GM19395 (cell line): ENCODE measurements at regions not wholly inside any gene's neighbourhood (a gene's known extent, or its start where the extent isn't known, plus 50 kb on each side); places are given as distances from the start of the nearest gene placed in this dataset.

Experiments used
- ATAC-seq: cut with Tn5 transposase; IDR thresholded peaks from one replicate; pipeline ENCODE4 v1.9.1; 2021; ENCODE audit warnings: mild to moderate bottlenecking, moderate library complexity; ENCODE audit not compliant: unreplicated experiment

GRCh38 chr10:126846959-126847358 lies 58.3 kb upstream of the DOCK1 start:
- ATAC-seq: no peak

GRCh38 chr10:126847666-126848065 lies 57.6 kb upstream of the DOCK1 start:
- no peak for ATAC-seq

GRCh38 chr10:126849646-126850045 lies 55.6 kb upstream of the DOCK1 start:
- no peak for ATAC-seq

GRCh38 chr10:126851414-126852108 lies 53.7 kb upstream of the DOCK1 start:
- ATAC-seq: no peak

- no peak for ATAC-seq
Measured at GRCh38 chr10:126854726-126855495, 50.3 kb upstream of the DOCK1 start.
